HEK293 (cell line): ENCODE measurements at regions not wholly inside any gene's neighbourhood (a gene's known extent, or its start where the extent isn't known, plus 50 kb on each side); places are given as distances from the start of the nearest gene placed in this dataset.

Source experiments
- CTCF ChIA-PET: fragments of 350-600 bp; formaldehyde crosslinking; extraction: SDS; loops from one replicate; lab custom pipeline; 2021; ENCODE audit warnings: antibody characterized with exemption; lab: Yijun Ruan, JAX
- POLR2A ChIA-PET: fragments of 300-600 bp; formaldehyde crosslinking; extraction: SDS; loops from one replicate; lab custom pipeline; 2020; ENCODE audit warnings: antibody characterized with exemption, inconsistent platforms; lab: Yijun Ruan, JAX
- H3K27ac ChIP-seq: fragments of 200-500 bp; sonication (Bioruptor generic); 2 replicates; pipeline ENCODE4 v1.5.1; 2014; ENCODE audit warnings: low read depth, low read length, control low read depth, inconsistent platforms; ENCODE audit errors: extremely low read depth
- H3K36me3 ChIP-seq, 2 experiments: fragments of 200-500 bp in 1 of 2; sonication (Bioruptor generic) in 1 of 2; 1 replicate in 1 of 2; 2 replicates in 1 of 2; pipeline ENCODE4 v1.5.1; 2014 to 2017; ENCODE audit warnings: inconsistent platforms in 2 of 2, low read length in 2 of 2; ENCODE audit not compliant: control insufficient read depth in 2 of 2, insufficient read depth in 1 of 2
- H3K4me1 ChIP-seq: fragments of 200-500 bp; sonication (Bioruptor generic); 2 replicates; pipeline ENCODE4 v1.5.1; 2014; ENCODE audit warnings: mild to moderate bottlenecking, low read length, inconsistent platforms; ENCODE audit not compliant: control insufficient read depth, insufficient read depth
- H3K4me3 ChIP-seq: 2 replicates; pipeline ENCODE4 v1.5.1; 2011; ENCODE audit warnings: low read depth, mild to moderate bottlenecking, control low read depth, low read length, moderate library complexity
- H3K9me3 ChIP-seq: fragments of 200-500 bp; sonication (Bioruptor generic); 2 replicates; pipeline ENCODE4 v1.5.1; 2014; ENCODE audit warnings: low read depth, low read length, inconsistent platforms; ENCODE audit not compliant: control insufficient read depth, insufficient read depth
- KLF8 ChIP-seq: fragments of 450-650 bp; formaldehyde crosslinking; IDR thresholded peaks from 2 replicates; pipeline ENCODE4 v1.5.1; 2016; ENCODE audit warnings: missing biosample characterization, missing genetic modification characterization
- SP7 ChIP-seq: fragments of 450-650 bp; formaldehyde crosslinking; IDR thresholded peaks from 2 replicates; pipeline ENCODE4 v1.5.1; 2016; ENCODE audit warnings: missing biosample characterization, missing genetic modification characterization
- ZFP3 ChIP-seq: fragments of 450-650 bp; formaldehyde crosslinking; IDR thresholded peaks from 2 replicates; pipeline ENCODE4 v1.5.1; 2016; ENCODE audit warnings: low read depth, missing biosample characterization, missing genetic modification characterization
- ZNF146 ChIP-seq: fragments of 450-650 bp; formaldehyde crosslinking; IDR thresholded peaks from 2 replicates; pipeline ENCODE4 v1.5.1; 2016; ENCODE audit warnings: missing biosample characterization, missing genetic modification characterization
- ZNF324 ChIP-seq: fragments of 450-650 bp; formaldehyde crosslinking; IDR thresholded peaks from 2 replicates; pipeline ENCODE4 v1.5.1; 2016; ENCODE audit warnings: missing biosample characterization, missing genetic modification characterization
- ZNF48 ChIP-seq: fragments of 450-650 bp; formaldehyde crosslinking; IDR thresholded peaks from 2 replicates; pipeline ENCODE4 v1.5.1; 2016; ENCODE audit warnings: missing biosample characterization, missing genetic modification characterization
- ZNF501 ChIP-seq: fragments of 450-650 bp; formaldehyde crosslinking; IDR thresholded peaks from 2 replicates; pipeline ENCODE4 v1.5.1; 2016; ENCODE audit warnings: missing biosample characterization, missing genetic modification characterization
- ZNF558 ChIP-seq: fragments of 450-650 bp; formaldehyde crosslinking; IDR thresholded peaks from 2 replicates; pipeline ENCODE4 v1.5.1; 2016; ENCODE audit warnings: missing biosample characterization, missing genetic modification characterization
- ZNF585B ChIP-seq: fragments of 450-650 bp; formaldehyde crosslinking; IDR thresholded peaks from 2 replicates; pipeline ENCODE4 v1.5.1; 2016; ENCODE audit warnings: missing biosample characterization, missing genetic modification characterization
- ZNF785 ChIP-seq: fragments of 450-650 bp; formaldehyde crosslinking; IDR thresholded peaks from 2 replicates; pipeline ENCODE4 v1.5.1; 2016; ENCODE audit warnings: missing biosample characterization, missing genetic modification characterization
- ZNF792 ChIP-seq: fragments of 450-650 bp; formaldehyde crosslinking; IDR thresholded peaks from 2 replicates; pipeline ENCODE4 v1.5.1; 2016; ENCODE audit warnings: missing biosample characterization, missing genetic modification characterization
- ZSCAN16 ChIP-seq: fragments of 450-650 bp; formaldehyde crosslinking; IDR thresholded peaks from 2 replicates; pipeline ENCODE4 v1.5.1; 2016; ENCODE audit warnings: missing biosample characterization, missing genetic modification characterization
- TF ChIP-seq, protein P1 (sequence below): fragments of 450-650 bp; formaldehyde crosslinking; IDR thresholded peaks from 2 replicates; pipeline ENCODE4 v1.5.1; 2016; ENCODE audit warnings: missing biosample characterization, missing genetic modification characterization, borderline replicate concordance
- TF ChIP-seq, protein P2 (sequence below): fragments of 450-650 bp; IDR thresholded peaks from 2 replicates; pipeline ENCODE4 v1.5.1; 2018; ENCODE audit warnings: missing biosample characterization, mild to moderate bottlenecking, missing genetic modification characterization
- TF ChIP-seq, protein P3 (sequence below): fragments of 450-650 bp; formaldehyde crosslinking; IDR thresholded peaks from 2 replicates; pipeline ENCODE4 v1.5.1; 2016; ENCODE audit warnings: missing biosample characterization, missing genetic modification characterization
- TF ChIP-seq, protein P4 (sequence below): fragments of 450-650 bp; formaldehyde crosslinking; IDR thresholded peaks from 2 replicates; pipeline ENCODE4 v1.5.1; 2016; ENCODE audit warnings: missing biosample characterization, missing genetic modification characterization, borderline replicate concordance

DNA sequence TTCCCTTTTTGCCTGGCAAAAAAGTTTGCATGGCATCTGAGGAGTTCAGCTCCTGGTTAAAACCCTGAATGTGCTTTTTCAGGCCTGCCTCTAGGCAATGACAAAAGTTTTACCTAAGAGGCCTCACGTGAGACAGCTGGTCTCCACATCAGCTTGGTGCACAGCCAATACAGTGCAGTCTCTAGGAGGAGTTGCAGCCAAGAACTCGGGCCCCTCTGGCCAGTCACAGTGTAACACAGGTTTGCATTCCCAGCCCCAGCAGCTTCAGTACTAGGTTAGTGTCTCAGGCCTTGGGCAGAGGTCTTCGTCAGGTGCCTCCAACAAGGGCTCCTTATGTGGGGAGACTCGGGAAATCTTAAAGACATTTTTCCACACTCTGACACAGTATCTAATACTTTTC, 771.7 kb downstream of the SORCS1 start (continued):
- TF ChIP-seq, protein P1, sequence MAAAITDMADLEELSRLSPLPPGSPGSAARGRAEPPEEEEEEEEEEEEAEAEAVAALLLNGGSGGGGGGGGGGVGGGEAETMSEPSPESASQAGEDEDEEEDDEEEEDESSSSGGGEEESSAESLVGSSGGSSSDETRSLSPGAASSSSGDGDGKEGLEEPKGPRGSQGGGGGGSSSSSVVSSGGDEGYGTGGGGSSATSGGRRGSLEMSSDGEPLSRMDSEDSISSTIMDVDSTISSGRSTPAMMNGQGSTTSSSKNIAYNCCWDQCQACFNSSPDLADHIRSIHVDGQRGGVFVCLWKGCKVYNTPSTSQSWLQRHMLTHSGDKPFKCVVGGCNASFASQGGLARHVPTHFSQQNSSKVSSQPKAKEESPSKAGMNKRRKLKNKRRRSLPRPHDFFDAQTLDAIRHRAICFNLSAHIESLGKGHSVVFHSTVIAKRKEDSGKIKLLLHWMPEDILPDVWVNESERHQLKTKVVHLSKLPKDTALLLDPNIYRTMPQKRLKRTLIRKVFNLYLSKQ (tag by site-specific recombination) = no peak
- TF ChIP-seq ZNF785 (tag by site-specific recombination) (no peak), ZNF48 (no peak), ZNF558 (tag by site-specific recombination) (no peak), ZNF324 (no peak)
- TF ChIP-seq, protein P2, sequence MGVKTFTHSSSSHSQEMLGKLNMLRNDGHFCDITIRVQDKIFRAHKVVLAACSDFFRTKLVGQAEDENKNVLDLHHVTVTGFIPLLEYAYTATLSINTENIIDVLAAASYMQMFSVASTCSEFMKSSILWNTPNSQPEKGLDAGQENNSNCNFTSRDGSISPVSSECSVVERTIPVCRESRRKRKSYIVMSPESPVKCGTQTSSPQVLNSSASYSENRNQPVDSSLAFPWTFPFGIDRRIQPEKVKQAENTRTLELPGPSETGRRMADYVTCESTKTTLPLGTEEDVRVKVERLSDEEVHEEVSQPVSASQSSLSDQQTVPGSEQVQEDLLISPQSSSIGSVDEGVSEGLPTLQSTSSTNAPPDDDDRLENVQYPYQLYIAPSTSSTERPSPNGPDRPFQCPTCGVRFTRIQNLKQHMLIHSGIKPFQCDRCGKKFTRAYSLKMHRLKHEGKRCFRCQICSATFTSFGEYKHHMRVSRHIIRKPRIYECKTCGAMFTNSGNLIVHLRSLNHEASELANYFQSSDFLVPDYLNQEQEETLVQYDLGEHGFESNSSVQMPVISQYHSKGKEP (tag by site-specific recombination) = no peak
- TF ChIP-seq, protein P3, sequence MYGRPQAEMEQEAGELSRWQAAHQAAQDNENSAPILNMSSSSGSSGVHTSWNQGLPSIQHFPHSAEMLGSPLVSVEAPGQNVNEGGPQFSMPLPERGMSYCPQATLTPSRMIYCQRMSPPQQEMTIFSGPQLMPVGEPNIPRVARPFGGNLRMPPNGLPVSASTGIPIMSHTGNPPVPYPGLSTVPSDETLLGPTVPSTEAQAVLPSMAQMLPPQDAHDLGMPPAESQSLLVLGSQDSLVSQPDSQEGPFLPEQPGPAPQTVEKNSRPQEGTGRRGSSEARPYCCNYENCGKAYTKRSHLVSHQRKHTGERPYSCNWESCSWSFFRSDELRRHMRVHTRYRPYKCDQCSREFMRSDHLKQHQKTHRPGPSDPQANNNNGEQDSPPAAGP = no peak

- H3K9me3 ChIP-seq = no peaks in the 10 kb centered on the region
- POLR2A ChIA-PET = no interaction called here
- no peak overlapping the region for H3K27ac ChIP-seq
- H3K4me3 ChIP-seq = no peak overlapping the region
- no peaks in the 10 kb centered on the region for H3K36me3 ChIP-seq
- TF ChIP-seq ZNF501 (no peak), ZNF146 (no peak), SP7 (tag by site-specific recombination) (no peak), ZNF585B (tag by site-specific recombination) (no peak), KLF8 (tag by site-specific recombination) (no peak), ZSCAN16 (tag by site-specific recombination) (no peak), ZNF792 (no peak), ZFP3 (tag by site-specific recombination) (no peak)
- TF ChIP-seq, protein P4, sequence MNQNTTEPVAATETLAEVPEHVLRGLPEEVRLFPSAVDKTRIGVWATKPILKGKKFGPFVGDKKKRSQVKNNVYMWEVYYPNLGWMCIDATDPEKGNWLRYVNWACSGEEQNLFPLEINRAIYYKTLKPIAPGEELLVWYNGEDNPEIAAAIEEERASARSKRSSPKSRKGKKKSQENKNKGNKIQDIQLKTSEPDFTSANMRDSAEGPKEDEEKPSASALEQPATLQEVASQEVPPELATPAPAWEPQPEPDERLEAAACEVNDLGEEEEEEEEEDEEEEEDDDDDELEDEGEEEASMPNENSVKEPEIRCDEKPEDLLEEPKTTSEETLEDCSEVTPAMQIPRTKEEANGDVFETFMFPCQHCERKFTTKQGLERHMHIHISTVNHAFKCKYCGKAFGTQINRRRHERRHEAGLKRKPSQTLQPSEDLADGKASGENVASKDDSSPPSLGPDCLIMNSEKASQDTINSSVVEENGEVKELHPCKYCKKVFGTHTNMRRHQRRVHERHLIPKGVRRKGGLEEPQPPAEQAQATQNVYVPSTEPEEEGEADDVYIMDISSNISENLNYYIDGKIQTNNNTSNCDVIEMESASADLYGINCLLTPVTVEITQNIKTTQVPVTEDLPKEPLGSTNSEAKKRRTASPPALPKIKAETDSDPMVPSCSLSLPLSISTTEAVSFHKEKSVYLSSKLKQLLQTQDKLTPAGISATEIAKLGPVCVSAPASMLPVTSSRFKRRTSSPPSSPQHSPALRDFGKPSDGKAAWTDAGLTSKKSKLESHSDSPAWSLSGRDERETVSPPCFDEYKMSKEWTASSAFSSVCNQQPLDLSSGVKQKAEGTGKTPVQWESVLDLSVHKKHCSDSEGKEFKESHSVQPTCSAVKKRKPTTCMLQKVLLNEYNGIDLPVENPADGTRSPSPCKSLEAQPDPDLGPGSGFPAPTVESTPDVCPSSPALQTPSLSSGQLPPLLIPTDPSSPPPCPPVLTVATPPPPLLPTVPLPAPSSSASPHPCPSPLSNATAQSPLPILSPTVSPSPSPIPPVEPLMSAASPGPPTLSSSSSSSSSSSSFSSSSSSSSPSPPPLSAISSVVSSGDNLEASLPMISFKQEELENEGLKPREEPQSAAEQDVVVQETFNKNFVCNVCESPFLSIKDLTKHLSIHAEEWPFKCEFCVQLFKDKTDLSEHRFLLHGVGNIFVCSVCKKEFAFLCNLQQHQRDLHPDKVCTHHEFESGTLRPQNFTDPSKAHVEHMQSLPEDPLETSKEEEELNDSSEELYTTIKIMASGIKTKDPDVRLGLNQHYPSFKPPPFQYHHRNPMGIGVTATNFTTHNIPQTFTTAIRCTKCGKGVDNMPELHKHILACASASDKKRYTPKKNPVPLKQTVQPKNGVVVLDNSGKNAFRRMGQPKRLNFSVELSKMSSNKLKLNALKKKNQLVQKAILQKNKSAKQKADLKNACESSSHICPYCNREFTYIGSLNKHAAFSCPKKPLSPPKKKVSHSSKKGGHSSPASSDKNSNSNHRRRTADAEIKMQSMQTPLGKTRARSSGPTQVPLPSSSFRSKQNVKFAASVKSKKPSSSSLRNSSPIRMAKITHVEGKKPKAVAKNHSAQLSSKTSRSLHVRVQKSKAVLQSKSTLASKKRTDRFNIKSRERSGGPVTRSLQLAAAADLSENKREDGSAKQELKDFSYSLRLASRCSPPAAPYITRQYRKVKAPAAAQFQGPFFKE (tag by site-specific recombination) = no peak
- CTCF ChIA-PET = no interaction called here
- H3K4me1 ChIP-seq = no peaks in the 10 kb centered on the region
These were observed 777.4 kb downstream of the SORCS1 start for GRCh38 chr10:106387063-106387462.
